ENCODE measurements at regions not wholly inside any gene's neighbourhood (a gene's known extent, or its start where the extent isn't known, plus 50 kb on each side); places are given as distances from the start of the nearest gene placed in this dataset.

GRCh38 chr7:20958572-20958971 is 171.9 kb upstream of the SP8 start:
- no peaks in the 10 kb centered on the region for H3K9me1 ChIP-seq (replicated peaks; ENCODE audit: control insufficient read depth, extremely low read depth, insufficient read depth, low read length)
- H3K4me3 ChIP-seq (replicated peaks in 1 of 3; ENCODE audit: insufficient read depth in 1 of 3, low read depth in 1 of 3, low read length in 3 of 3): no peak overlapping the region
- dilution Hi-C loops (cut with MboI; ENCODE audit: extremely low pct_ligation_motif_present, low sequenced_read_pairs): no loop called here
- no peaks in the 10 kb centered on the region for H3K36me3 ChIP-seq (ENCODE audit: control insufficient read depth in 2 of 2, extremely low read depth in 1 of 2, insufficient read depth in 2 of 2, low read length in 2 of 2)
- H3K79me2 ChIP-seq (ENCODE audit: control insufficient read depth, insufficient read depth, low read length): no peaks in the 10 kb centered on the region
- H3K27me3 ChIP-seq (ENCODE audit: control insufficient read depth in 2 of 2, insufficient read depth in 2 of 2, low read length in 2 of 2): no peaks in the 10 kb centered on the region
- no peak overlapping the region for H3K4me2 ChIP-seq (ENCODE audit: insufficient read depth, low read length)
- intact Hi-C loops (cut with micrococcal nuclease): no loop called here
- no peak overlapping the region for H3K9ac ChIP-seq (replicated peaks; ENCODE audit: extremely low read depth, insufficient read depth, low read length)
- no TSS peak for BruUV-seq (replicated peaks)
- FAIRE-seq (no peak), DNase-seq (ENCODE audit: low read depth, low spot score) (no peak)
- no peak overlapping the region for H2AFZ ChIP-seq (ENCODE audit: low read depth, low read length)
- CTCF ChIA-PET: no interaction called here
- H3K4me1 ChIP-seq (ENCODE audit: control insufficient read depth, extremely low read depth, insufficient read depth, low read length): no peaks in the 10 kb centered on the region
- POLR2A ChIA-PET: no interaction called here
- no peaks in the 10 kb centered on the region for H3K9me3 ChIP-seq (replicated peaks; ENCODE audit: control insufficient read depth, insufficient read depth, low read length)
- no peak for TF ChIP-seq MAX (IDR thresholded peaks at IDR 0.05; ENCODE audit: insufficient read depth, insufficient read length)
- no peak for TF ChIP-seq FOS (IDR thresholded peaks at IDR 0.05; ENCODE audit: borderline replicate concordance, insufficient read depth, low read length)
- TF ChIP-seq JUN (IDR thresholded peaks at IDR 0.05; ENCODE audit: borderline replicate concordance, insufficient read depth, insufficient read length, low read depth): no peak
- TF ChIP-seq POLR2AphosphoS5 (IDR thresholded peaks at IDR 0.05; ENCODE audit: insufficient read depth, low read depth, low read length): no peak
- TF ChIP-seq CTCF (IDR thresholded peaks at IDR 0.05; ENCODE audit: extremely low read depth in 1 of 2, insufficient read depth in 1 of 2, low read depth in 1 of 2, low read length in 2 of 2): no peak
- no peak for TF ChIP-seq GATA2 (IDR thresholded peaks at IDR 0.05; ENCODE audit: insufficient read depth, insufficient read length, low read depth, low read length)
- no peak for TF ChIP-seq POLR2A (IDR thresholded peaks at IDR 0.05; ENCODE audit: low read depth, low read length)
- no peak for TF ChIP-seq EZH2 (IDR thresholded peaks at IDR 0.05; ENCODE audit: borderline replicate concordance, low read depth, low read length, severe bottlenecking)
- no peak for TF ChIP-seq MYC (IDR thresholded peaks at IDR 0.05; ENCODE audit: low read depth, low read length)
- no peak overlapping the region for H3K27ac ChIP-seq (ENCODE audit: insufficient read depth, low read depth, low read length)
- H4K20me1 ChIP-seq (replicated peaks; ENCODE audit: control insufficient read depth, extremely low read depth, insufficient read depth, low read length): no peaks in the 10 kb centered on the region

Data from endothelial cell of umbilical vein (primary cell).